Mesothelial cell of epicardium (in vitro differentiated cells): ENCODE measurements at regions not wholly inside any gene's neighbourhood (a gene's known extent, or its start where the extent isn't known, plus 50 kb on each side); places are given as distances from the start of the nearest gene placed in this dataset.

Source experiments
- DNase-seq, 2 experiments: peaks; one replicate each; pipeline ENCODE4 v3.0.0; 2021; ENCODE audit warnings: low spot score in 2 of 2; ENCODE audit not compliant: unreplicated experiment in 2 of 2
- H3K27ac Mint-ChIP-seq: 2 replicates; pipeline ENCODE4 v1.8.0; 2021; ENCODE audit warnings: mixed read lengths
- H3K27me3 Mint-ChIP-seq: 2 replicates; pipeline ENCODE4 v1.8.0; 2021; ENCODE audit warnings: low read depth, mixed read lengths
- H3K36me3 Mint-ChIP-seq: 2 replicates; pipeline ENCODE4 v1.8.0; 2021; ENCODE audit warnings: mixed read lengths
- H3K4me1 Mint-ChIP-seq: 2 replicates; pipeline ENCODE4 v1.8.0; 2021; ENCODE audit warnings: mixed read lengths
- H3K4me3 Mint-ChIP-seq: 2 replicates; pipeline ENCODE4 v1.8.0; 2021; ENCODE audit warnings: mild to moderate bottlenecking, moderate library complexity, mixed read lengths
- H3K9me3 Mint-ChIP-seq: 2 replicates; pipeline ENCODE4 v1.8.0; 2021; ENCODE audit warnings: mixed read lengths
- TF ChIP-seq, protein P1 (sequence below): fragments of 200-600 bp; sonication (generic); IDR thresholded peaks from one replicate; pipeline ENCODE4 v1.5.0; 2021; ENCODE audit warnings: antibody characterized with exemption; ENCODE audit not compliant: unreplicated experiment

- Mint-ChIP-seq H3K27ac (no peak overlapping the region), H3K9me3 (peaks cover 10% of the 10 kb centered on the region), H3K27me3 (no peaks in the 10 kb centered on the region), H3K4me3 (no peak overlapping the region), H3K36me3 (peaks cover 42% of the 10 kb centered on the region), H3K4me1 (no peaks in the 10 kb centered on the region)
- DNase-seq: no peak
- TF ChIP-seq, protein P1, sequence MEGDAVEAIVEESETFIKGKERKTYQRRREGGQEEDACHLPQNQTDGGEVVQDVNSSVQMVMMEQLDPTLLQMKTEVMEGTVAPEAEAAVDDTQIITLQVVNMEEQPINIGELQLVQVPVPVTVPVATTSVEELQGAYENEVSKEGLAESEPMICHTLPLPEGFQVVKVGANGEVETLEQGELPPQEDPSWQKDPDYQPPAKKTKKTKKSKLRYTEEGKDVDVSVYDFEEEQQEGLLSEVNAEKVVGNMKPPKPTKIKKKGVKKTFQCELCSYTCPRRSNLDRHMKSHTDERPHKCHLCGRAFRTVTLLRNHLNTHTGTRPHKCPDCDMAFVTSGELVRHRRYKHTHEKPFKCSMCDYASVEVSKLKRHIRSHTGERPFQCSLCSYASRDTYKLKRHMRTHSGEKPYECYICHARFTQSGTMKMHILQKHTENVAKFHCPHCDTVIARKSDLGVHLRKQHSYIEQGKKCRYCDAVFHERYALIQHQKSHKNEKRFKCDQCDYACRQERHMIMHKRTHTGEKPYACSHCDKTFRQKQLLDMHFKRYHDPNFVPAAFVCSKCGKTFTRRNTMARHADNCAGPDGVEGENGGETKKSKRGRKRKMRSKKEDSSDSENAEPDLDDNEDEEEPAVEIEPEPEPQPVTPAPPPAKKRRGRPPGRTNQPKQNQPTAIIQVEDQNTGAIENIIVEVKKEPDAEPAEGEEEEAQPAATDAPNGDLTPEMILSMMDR: no peak
These were observed 130.0 kb downstream of the CYB561 start for GRCh38 chr17:63316100-63316499.

GRCh38 chr17:63317166-63317840, 128.8 kb downstream of the CYB561 start:
- TF ChIP-seq, protein P1: no peak
- DNase-seq: no peak
- Mint-ChIP-seq H3K36me3 (peaks cover 45% of the 10 kb centered on the region), H3K9me3 (peaks cover under 1% of the 10 kb centered on the region), H3K4me1 (no peaks in the 10 kb centered on the region), H3K27me3 (no peaks in the 10 kb centered on the region), H3K4me3 (no peak overlapping the region), H3K27ac (no peak overlapping the region)

DNA sequence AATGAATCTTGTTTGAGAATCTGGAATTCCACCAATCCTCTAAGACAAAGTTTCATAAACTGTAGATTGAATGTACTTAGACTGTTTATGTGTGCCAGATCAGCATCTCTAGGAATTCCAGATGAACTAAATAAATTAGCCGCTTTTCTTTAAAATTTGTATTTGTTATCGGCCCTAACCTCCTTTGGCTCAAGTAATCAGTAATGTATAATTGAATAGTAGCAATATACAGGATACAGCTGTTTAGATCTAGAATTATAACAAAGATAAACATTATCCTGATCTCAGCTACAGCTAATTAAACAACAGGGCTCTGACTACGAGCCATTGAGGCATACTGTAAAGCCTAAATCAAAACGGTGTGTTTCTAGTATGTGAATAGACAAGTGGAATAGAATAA, 120.3 kb downstream of the CYB561 start:
- no peaks in the 10 kb centered on the region for H3K9me3 Mint-ChIP-seq
- H3K27me3 Mint-ChIP-seq: no peaks in the 10 kb centered on the region
- peaks cover 26% of the 10 kb centered on the region for H3K36me3 Mint-ChIP-seq
- H3K4me3 Mint-ChIP-seq: no peak overlapping the region
- TF ChIP-seq, protein P1: no peak
- no peak overlapping the region for H3K27ac Mint-ChIP-seq
- peaks cover 2% of the 10 kb centered on the region for H3K4me1 Mint-ChIP-seq
- no peak for DNase-seq

DNA sequence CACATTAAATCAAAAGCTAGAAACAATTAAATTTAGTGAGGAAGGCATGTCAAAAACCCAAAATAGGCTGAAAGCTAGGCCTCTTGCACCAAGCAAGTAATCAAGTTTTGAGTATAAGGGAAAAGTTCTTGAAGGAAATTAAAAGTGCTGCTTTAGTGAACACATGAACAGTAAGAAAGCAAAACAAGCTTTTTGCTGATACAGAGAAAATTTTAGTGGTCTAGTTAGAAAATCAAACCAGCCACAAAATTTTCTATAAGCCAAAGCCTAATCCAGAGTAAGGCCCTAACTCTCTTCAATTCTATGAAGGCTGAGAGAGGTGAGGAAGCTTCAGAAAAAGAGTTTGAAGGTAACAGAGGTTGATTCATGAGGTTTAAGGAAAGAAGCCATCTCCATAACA, 116.2 kb downstream of the CYB561 start:
- no peak for DNase-seq
- TF ChIP-seq, protein P1: no peak
- Mint-ChIP-seq H3K4me3 (no peak overlapping the region), H3K36me3 (peaks cover 35% of the 10 kb centered on the region), H3K27me3 (no peaks in the 10 kb centered on the region), H3K9me3 (no peaks in the 10 kb centered on the region), H3K4me1 (no peaks in the 10 kb centered on the region), H3K27ac (no peak overlapping the region)

DNA sequence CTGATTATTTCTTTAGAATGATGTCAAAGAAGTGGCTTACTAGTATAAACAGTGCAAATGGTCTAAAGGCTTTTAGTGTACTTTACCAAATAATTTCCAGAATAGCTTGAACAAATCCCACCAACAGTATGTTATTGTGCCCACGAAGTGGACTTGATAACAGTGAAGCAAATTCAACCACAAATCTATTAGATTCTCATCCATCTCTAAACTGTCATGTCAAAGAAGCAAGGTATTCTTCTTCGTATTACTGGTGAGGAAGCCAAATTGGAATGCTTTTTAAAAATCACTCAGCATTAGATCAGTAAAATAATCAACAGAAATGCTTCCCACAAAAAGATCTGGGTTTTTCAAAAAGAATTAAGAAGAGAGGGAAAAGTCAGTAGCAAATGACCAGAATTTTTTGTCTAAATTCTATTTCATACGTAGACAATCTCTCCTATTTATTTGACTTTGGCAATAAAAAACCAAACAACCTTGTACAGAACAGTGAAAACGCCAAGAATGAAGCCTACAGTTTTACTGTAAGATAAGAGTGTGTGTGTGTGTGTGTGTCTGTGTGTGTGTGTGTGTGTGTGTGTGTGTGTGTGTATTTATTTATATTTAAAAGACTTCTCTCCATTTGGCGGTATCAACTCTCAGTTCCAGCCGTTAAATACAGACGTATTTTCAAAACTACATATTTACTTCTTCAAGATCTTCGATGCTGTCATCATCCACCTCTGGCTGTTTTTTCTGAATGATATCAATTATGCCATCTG, 114.6 kb downstream of the CYB561 start:
- no peak overlapping the region for H3K27ac Mint-ChIP-seq
- no peaks in the 10 kb centered on the region for H3K9me3 Mint-ChIP-seq
- DNase-seq: no peak
- H3K4me3 Mint-ChIP-seq: no peak overlapping the region
- TF ChIP-seq, protein P1: no peak
- H3K27me3 Mint-ChIP-seq: no peaks in the 10 kb centered on the region
- no peaks in the 10 kb centered on the region for H3K4me1 Mint-ChIP-seq
- H3K36me3 Mint-ChIP-seq: peaks cover 30% of the 10 kb centered on the region
